GM21447 (cell line): ENCODE measurements at regions not wholly inside any gene's neighbourhood (a gene's known extent, or its start where the extent isn't known, plus 50 kb on each side); places are given as distances from the start of the nearest gene placed in this dataset.
"Not testable (repeated sequence)": the region's sequence is repeated elsewhere in the genome, so short reads cannot be mapped to it uniquely, and the experiment has no call there.

Source experiments
- ATAC-seq: cut with Tn5 transposase; IDR thresholded peaks from one replicate; pipeline ENCODE4 v1.9.1; 2021; ENCODE audit not compliant: unreplicated experiment

- ATAC-seq: no peak
Observed at GRCh38 chr16:31727553-31727952, 146.1 kb upstream of the ZNF267 start.

- no peak for ATAC-seq
Observed at GRCh38 chr16:31734265-31734664, 139.3 kb upstream of the ZNF267 start.

- ATAC-seq: not testable (repeated sequence)
Observed at GRCh38 chr16:31745098-31745497, 128.5 kb upstream of the ZNF267 start.

GRCh38 chr16:31745900-31746299, 127.7 kb upstream of the ZNF267 start:
- no peak for ATAC-seq

- ATAC-seq: no peak
Observed at GRCh38 chr16:31754998-31755615, 118.5 kb upstream of the ZNF267 start.

GRCh38 chr16:31764103-31764502, 109.5 kb upstream of the ZNF267 start:
- no peak for ATAC-seq

- ATAC-seq: no peak
Observed at GRCh38 chr16:31767267-31767666, 106.3 kb upstream of the ZNF267 start.

GRCh38 chr16:31780342-31780741, 93.3 kb upstream of the ZNF267 start:
- ATAC-seq: no peak

- ATAC-seq: no peak
Observed at GRCh38 chr16:31785126-31785525, 88.5 kb upstream of the ZNF267 start.

- ATAC-seq: no peak
Observed at GRCh38 chr16:31807086-31807485, 66.5 kb upstream of the ZNF267 start.

- ATAC-seq: no peak
Observed at GRCh38 chr16:31810863-31811262, 62.7 kb upstream of the ZNF267 start.

GRCh38 chr16:31816141-31816540, 57.5 kb upstream of the ZNF267 start:
- ATAC-seq: not testable (repeated sequence)

- no peak for ATAC-seq
Observed at GRCh38 chr16:31819386-31819785, 54.2 kb upstream of the ZNF267 start.

- ATAC-seq: no peak
Observed at GRCh38 chr16:31819948-31820347, 53.7 kb upstream of the ZNF267 start.
